Hematopoietic multipotent progenitor cell treated with erythropoietin and hydrocortisone succinate and interleukin-3 and kit ligand, for 6 days (in vitro differentiated cells): ENCODE measurements at regions not wholly inside any gene's neighbourhood (a gene's known extent, or its start where the extent isn't known, plus 50 kb on each side); places are given as distances from the start of the nearest gene placed in this dataset.
"Not testable (repeated sequence)": the region's sequence is repeated elsewhere in the genome, so short reads cannot be mapped to it uniquely, and the experiment has no call there.

Source experiments
- DNase-seq: peaks from one replicate; pipeline ENCODE4 v3.0.0-alpha.2; 2015

DNA sequence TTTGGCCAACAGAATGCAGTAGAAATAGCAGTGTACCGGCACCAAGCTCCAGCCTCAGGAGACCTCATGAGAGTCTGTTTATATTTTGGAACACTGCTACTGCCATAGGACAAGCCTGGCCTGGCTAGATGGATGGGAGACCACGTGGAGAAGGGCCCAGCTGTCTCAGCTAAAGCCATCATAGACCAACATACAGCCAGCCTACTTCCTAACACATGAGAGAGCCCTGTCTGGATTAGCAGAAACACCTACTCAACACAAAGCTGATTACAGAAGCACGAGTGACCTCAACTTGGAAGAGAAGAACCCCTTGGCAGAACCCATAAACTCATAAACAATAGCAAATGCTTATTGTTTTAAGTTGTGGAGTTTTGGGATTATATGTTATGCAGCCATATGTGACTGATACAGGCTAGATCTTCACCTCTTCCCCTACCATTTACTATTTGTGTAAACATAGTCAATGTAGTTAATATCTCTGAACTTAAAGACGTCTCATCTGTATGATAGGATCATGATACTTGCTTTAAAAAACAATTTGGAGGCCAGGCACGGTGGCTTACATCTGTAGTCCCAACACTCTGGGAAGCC, 199.4 kb upstream of the ZNF217 start:
- no peak for DNase-seq

DNA sequence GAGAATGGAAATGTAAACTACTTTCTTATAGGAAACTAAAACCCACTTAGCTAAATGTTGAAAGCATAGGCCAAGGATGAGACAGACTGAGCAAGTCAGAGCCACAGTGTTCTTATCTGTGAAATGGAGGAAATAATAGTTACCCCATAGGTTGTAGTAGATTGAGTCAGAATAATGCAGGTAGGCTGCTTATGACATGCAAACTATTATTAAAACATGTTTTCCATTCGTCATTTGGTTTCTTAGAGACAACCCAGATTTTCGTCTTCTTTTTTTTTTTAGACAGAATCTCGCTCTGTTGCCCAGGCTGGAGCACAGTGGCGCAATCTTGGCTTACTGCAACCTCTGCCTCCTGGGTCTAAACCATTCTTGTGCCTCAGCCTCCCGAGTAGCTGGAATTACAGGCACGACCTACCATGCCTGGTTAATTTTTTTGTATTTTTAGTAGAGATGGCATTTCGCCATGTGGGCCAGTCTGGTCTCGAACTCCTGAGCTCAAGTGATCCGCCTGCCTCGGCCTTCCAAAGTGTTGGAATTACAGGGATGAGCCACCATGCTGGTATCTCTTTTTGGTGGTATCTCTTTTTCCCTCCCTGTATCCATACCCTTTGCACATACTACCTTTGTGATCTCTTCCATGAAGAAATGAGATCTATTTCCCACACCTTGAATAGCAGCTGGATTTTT, 196.5 kb upstream of the ZNF217 start:
- no peak for DNase-seq

DNA sequence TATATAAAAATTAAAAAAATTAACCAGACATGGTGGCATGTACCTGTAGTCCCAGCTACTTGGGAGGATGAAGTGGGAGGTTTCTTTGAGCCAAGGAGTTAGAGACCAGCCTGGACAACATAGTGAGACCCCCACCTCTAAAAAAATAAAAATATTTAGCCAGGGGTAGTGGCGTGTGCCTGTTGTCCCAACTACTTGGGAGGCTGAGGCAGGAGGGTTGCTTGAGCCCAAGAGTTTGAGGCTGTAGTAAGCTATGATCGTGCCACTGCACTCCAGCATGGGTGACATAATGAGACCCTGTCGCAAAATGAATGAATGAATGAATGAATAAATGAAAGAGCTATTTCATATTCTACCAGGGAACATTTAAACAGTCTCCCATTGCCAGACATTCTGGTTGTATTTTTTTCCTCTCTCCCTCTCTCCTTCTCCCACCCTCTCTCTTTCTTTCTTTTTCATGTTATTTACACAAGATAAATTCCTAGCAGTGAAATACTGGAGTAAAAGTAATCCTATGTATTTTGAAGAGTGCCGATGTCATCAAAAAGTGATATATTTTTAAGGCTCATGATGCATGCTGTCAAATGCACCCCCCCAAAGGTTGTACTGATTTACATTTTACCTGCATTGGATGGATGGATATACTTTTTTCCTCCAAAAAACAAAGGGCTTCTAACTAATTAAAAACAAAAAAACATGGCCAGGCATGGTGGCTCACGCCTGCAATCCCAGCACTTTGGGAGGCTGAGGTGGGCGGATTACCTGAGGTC, 194.8 kb upstream of the ZNF217 start:
- DNase-seq: no peak

DNA sequence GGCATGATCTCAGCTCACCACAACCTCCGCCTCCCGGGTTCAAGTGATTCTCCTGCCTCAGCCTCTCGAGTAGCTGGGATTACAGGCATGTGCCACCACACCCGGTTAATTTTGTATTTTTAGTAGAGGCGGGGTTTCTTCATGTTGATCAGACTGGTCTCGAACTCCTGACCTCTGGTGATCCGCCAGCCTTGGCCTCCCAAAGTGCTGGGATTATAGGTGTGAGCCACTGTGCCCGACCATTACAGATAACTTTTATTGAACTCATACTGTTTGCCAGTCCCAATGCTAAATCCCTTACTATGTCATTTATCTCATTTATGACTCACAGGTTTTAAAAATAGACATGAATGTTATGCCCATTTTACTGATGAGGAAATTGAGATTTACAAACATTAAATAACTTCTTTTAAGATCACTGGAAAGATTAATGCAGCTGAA, 193.9 kb upstream of the ZNF217 start:
- not testable (repeated sequence) for DNase-seq

DNA sequence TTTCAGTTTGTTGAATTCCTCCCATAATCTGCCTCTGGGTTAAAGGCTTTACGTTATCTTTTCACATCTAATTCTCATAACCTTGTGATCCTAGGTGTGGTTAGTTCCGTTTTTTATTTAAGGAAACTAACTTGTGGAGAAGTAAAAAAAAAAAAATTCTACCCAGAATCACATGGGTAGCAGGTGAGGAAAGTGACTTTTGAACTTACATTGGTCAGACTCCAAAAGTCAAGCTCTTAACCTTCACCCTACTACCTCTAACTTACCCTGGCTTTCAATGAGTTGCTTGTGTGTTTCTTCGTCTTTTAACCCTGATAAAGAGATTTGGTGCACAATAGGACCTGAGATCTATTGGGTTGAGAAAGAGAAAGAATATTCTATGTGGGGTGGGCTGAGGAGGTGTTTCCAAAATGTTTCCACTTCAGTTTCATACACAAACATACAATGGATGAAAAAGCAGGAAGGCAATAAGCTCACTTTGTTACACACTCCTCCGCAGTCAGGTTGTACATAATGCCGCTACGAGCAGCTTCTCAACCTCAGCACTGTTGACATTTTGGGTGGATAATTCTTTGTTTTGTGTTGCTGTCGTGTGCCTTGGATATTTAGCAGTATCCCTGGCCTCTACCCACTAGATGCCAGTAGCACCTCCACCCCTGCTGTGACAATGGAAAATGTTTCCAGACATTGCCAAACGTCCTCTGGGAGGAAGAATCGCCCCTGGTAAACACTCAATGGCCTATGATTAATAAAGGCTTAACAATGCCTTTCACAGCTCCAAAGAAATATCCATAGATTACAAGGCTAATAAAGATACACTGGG, 193.0 kb upstream of the ZNF217 start:
- no peak for DNase-seq

DNA sequence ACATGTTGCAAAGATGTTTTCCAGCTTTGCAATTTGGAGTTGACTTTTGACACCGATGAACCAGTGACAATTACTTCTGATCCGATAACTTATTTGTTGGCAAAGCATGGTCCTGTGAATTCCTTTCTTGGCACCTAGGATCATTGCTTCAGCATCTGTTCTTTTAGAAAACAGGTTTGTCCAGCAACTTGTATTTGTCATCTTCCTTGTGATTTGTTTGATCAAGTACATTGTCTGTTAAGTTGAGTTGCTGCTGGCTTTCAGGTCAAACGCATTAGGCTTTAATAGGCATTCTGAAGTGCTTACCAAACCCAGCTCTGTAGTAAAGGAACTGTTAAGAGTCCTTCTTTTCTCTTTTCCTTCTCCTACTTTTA, 192.4 kb upstream of the ZNF217 start:
- no peak for DNase-seq

DNA sequence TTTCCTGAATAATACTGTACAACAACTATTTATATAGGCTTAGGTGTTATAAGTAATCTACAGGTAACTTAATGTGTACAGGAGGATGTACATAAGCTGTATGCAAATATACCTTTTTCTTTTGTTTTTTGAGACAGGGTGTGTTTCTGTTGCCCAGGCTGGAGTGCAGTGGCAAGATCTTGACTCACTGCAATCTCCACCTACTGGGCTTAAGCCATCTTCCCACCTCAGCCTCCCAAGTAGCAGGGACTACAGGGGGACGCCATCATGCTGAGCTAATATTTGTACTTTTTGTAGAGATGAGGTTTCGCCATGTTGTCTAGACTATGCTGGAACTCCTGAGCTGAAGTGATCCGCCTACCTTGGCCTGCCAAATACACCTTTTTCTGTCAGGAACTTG, 191.7 kb upstream of the ZNF217 start:
- no peak for DNase-seq

DNA sequence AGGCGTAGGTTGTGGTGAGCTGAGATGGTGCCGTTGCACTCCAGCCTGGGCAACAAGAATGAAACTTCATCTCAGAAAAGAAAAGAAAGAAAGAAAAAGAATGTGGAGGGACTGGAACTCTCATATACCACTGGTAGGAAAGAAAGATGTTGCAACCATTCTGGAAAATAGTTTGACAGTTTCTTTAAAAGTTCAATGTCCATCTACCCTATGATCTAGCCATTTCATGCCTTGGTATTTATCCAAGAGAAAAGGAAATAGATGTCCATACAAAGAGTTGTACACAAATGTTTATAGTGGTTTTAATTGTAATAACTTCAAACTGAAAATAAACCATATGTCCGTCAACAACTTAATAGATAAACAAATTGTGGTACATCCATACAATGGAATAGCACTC, 190.1 kb upstream of the ZNF217 start:
- DNase-seq: no peak

DNA sequence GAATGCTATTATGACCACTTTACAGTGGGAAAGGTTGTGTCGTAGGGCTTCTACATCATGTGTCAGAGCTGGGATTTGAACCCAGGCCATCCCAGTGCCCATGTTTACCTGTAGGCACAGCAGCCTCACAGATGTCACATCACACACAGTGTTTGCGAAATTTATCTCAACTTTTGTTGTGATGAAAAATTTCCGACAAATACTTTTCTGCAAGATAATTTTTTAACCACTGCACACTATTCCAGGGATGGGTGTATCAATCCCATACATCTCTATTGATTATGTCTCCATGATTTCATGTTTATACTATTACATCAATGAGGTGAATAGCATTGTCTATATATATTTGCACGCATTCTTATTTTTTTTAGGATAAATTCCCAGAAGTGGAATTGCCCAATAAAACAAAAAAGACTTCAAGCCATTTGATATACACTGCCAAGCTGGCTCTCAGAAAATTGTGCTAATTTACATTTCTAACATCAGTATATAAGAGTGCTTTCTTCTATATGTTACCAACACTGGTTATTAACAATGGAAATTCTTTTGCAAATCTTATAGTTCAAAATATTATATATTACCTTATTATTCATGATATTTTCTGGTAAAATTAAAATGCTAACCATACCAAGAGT, 189.1 kb upstream of the ZNF217 start:
- DNase-seq: no peak

DNA sequence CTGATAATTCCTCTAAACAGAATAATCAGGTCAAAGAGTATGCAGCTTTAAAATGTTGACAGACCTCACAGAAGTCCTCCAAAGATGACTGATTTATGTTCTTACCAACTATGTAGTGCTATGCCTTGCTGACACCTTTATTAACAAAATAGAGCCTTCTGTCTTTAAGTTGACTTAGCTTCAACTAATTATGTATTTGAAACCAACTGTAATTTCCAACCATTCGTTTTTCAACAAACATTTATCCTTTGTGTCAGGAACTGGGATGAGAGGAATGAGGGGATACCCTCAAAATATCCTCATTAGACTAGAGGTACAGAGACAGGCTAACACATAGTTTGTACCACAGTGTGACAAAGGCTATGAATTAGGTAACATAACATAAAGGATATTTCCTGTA, 186.2 kb upstream of the ZNF217 start:
- no peak for DNase-seq

DNA sequence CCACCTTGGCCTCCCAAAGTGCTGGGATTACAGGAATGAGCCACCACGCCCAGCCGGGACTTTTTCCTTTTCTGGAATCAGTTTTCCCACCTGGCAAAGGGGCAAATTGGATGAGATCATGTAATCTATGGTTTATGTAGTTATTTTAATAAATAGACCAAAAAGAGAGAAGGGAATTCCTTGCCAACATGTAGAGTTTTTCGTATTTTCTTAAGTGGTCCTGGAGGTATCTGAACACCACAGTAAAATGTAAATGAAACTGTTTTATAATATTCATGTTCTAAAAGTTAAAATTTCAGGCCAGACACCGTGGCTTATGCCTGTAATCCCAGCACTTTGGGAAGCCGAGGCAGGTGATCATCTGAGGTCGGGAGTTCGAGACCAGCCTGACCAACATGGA, 185.1 kb upstream of the ZNF217 start:
- no peak for DNase-seq

DNA sequence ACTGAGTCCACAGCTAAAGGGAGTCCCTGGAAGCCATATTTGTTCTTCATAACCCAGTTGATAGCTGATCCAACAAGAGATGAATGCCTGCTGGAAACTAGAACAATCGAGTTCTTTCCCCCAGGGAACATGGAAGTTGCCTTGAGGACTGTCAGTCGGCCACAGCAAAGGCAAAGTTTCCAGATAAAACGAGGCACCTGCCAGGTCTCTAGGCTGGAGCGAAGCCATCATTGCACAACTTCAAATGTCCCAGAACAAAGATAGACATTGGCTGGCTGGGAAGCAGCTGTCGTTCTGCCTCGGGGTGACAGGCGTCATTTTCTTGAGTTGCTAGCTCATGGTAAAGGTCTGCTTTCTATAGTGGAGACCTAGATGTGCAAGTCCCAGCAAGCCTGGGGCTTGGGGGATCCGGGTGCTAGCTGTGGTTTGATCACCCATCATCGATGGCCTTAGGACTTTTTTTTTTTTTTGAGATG, 184.4 kb upstream of the ZNF217 start:
- no peak for DNase-seq

DNA sequence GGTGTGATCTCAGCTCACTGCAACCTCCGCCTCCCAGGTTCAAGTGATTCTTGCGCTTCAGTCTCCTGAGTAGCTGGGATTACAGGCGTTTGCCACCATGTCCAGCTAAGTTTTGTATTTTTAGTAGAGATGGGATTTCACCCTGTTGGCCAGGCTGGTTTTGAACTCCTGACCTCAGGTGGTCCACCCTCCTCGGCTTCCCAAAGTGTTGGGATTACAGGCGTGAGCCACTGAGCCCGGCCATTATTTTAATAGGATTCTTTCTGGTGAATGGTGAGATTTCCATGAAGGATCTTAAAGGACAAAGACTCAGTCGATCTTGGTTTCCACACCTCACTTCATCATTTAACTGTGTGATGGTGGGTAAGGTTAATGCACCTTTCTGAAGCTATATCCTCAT, 183.8 kb upstream of the ZNF217 start:
- not testable (repeated sequence) for DNase-seq

DNA sequence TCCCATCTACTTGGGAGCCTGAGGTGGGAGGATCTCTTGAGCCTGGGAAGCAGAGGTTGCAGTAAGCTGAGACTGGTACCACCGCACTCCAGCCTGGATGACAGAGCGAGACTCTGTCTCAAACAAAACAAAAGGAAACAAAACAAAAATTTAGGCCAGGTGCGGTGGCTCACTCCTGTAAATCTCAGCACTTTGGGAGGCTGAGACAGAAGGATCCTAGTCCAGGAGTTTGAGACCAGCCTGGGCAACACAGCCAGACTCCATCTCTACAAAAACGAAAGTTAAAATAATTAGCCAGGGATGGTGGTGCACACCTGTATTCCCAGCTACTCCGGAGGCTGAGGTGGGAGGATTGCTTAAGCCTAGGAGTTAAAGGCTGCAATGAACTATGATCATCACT, 183.2 kb upstream of the ZNF217 start:
- no peak for DNase-seq

DNA sequence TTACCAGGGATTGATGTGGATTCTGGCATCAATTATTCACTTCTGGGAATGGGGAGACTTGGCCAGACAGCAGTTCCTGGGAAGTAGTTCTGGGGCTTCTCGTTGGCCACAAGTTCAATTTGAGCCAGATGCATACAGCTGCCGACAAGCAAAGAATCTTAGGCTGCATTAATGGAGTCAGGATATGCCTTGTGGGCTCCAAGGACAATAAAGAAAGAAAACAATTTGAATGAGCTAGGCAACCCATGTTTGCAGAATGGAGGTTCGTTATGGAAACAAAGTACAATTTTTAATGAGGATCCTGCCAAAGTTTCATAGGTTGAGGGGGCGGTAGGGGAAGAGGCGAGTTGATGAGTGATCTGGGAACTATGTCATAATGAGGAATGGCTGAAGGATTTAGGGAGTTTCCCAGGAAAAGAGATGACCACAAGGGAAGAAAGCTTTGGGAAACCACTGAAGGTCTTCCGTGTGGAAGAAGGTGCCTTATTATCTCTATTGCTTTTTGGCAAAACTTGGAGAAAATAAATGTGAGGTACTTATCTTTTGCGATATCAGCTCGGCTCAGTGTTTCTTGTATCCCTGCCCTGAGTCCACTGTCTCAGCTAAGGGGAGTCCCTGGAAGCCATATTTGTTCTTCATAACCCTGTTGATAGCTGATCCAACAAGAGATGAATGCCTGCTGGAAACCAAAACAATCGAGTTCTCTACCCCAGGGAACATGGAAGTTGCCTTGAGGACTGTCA, 181.0 kb upstream of the ZNF217 start:
- no peak for DNase-seq

DNA sequence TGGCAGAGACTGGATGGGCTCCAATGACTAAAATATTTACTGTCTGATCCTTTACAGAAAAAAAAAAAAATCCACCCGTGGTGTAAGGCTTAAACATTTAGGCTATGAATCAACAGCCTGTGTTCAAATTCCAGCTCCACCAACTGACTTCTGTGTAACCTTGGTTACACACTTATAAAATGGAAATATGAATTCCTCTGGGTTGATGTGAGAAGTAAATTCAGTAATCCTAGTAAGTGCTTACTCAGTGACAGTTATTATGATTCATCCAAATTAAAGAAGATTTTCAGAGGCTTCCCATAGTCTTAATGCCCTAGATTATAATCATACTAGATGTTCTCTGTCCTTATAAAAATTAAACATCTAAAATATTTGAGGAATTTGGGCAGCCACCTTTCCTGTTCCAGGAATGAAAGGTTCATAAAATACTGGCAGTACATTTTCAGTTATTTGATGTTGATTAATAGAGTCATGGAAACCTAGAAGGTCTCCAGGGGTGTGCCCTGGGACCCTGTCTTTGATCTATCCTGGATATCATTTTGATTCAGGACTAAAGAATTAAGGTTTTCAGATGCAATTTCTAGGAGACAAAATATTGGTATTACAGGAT, 180.3 kb upstream of the ZNF217 start:
- no peak for DNase-seq

DNA sequence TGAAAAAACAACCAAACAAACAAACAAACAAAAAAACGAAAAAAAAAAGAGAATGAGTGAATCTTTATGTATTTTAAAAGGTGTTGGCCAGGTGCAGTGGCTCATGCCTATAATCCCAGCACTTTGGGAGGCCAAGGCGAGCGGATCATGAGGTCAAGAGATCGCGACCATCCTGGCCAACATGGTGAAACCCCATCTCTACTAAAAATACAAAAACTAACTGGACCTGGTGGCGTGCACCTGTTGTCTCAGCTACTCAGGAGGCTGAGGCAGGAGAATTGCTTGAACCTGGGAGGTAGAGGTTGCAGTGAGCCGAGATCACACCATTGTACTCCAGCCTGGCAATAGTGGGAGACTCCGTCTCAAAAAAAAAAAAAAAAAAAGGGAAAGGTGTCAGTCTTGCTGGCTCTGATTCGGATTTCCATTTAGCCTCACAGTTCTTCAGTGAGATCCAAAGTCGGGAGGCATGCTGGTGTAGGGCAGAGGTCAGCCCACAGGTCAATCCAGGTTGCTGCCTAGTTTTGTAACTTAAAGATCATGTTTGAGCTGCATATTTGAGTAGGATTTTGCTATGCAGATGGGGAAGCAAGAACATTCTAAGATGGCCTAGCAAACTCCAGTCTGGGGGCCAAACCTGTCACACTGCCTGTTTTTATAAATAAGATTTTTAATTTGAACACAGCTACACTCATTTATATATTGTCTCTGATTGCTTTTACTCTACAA, 179.6 kb upstream of the ZNF217 start:
- not testable (repeated sequence) for DNase-seq

DNA sequence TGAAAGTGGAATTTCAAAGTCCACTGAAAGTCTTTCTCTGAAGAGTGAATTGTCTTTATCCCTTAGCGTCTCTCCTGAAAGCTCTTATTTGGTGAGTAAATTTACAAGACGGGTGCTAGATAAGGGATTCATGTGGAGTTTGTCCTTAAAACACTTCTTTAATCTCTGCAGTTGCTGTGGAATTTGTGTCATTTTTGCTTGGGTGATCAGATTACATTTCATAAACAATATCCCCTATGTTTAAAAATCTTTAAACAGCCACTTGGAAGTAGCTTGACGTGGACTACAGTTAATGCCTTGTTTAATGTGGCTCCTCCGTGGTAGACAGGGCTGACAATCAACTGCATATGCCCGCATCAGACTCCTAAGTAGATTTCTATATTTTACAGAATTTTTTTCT, 175.4 kb upstream of the ZNF217 start:
- DNase-seq: no peak

DNA sequence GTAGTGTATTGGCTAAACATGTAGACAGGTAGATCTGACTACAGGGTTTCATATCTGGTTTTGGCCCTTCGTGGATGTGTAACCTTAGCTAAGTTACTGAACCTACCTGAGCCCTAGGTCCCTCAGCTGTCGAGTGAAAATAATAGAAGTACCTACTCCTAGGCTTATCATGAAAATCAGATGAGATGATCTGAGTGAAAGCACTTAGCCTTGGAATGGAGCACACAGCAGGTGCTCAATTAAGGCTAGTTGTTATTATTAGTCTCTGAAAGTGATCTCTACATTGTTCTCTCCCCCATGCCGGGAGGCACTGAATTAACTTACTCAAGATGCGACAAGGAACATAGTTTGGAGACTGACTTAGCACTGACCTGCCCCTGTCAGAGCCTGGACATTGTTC, 174.7 kb upstream of the ZNF217 start:
- no peak for DNase-seq

DNA sequence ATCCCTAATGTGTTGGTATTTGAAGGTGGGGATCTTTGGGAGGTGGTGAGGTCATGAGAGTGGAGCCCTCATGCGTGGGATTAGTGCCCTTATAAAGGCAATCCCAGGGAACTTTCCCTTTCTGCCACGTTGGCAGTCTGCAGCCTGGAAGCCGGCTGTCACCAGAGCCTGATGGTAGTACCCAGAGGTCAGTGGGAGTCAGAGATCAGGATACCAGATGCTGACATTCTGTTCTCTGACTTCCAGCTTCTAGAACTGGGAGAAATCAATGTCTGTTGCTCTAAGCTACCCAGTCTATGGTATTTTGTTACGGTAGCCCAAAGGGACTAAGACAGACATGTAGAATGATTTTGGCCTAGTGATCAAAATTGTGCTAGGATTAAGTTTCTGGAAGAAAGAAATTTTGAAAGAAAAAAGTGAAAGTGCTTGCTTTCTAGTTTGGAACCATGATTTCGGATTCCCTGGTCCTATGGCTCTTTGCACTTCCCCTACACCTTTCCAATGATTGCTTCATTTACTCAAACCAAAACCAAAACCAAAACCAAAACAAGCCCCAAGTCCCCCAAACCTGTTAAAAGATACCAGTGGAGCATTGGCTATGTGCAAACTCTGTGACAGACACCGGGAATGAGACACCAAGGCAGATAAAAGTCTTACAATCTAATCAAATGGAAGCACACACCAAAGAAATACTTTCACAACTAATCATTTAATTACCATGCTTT, 173.7 kb upstream of the ZNF217 start:
- peak; percentile 63 for DNase-seq
